Bronchial epithelial cell (primary cell): ENCODE measurements at regions not wholly inside any gene's neighbourhood (a gene's known extent, or its start where the extent isn't known, plus 50 kb on each side); places are given as distances from the start of the nearest gene placed in this dataset.

Source experiments
- DNase-seq: peaks from one replicate; pipeline ENCODE4 v3.0.0-alpha.2; 2010; ENCODE audit warnings: low read depth
- FAIRE-seq: peaks from 2 replicates; lab custom pipeline; 2011; peaks lifted over from hg19 to GRCh38; lab: Jason Lieb, UNC
- H3K27me3 ChIP-seq: 2 replicates; pipeline ENCODE4 v1.5.1; 2011; ENCODE audit warnings: low read length; ENCODE audit not compliant: control insufficient read depth, insufficient read depth
- H3K36me3 ChIP-seq: 2 replicates; pipeline ENCODE4 v1.5.1; 2011; ENCODE audit warnings: low read length; ENCODE audit not compliant: control insufficient read depth, insufficient read depth
- H3K4me3 ChIP-seq: 2 replicates; pipeline ENCODE4 v1.5.1; 2011; ENCODE audit warnings: mild to moderate bottlenecking, low read depth, low read length, control low read depth
- CTCF ChIP-seq: IDR thresholded peaks from 2 replicates; pipeline ENCODE4 v1.5.1; 2011; ENCODE audit warnings: mild to moderate bottlenecking, moderate library complexity, low read length, control low read depth, inconsistent platforms; ENCODE audit not compliant: insufficient read depth, severe bottlenecking

GRCh38 chr3:150293401-150294001 is 114.6 kb upstream of the TSC22D2 start:
- Histone ChIP-seq H3K4me3 (no peak overlapping the region), H3K36me3 (no peaks in the 10 kb centered on the region), H3K27me3 (no peaks in the 10 kb centered on the region)
- no peak for FAIRE-seq
- DNase-seq: peak; percentile 35
- TF ChIP-seq CTCF: no peak

GRCh38 chr3:150292891-150293290 is 115.2 kb upstream of the TSC22D2 start:
- TF ChIP-seq CTCF: no peak
- DNase-seq (no peak), FAIRE-seq (no peak)
- no peaks in the 10 kb centered on the region for H3K36me3 ChIP-seq
- H3K27me3 ChIP-seq: no peaks in the 10 kb centered on the region
- H3K4me3 ChIP-seq: no peak overlapping the region

GRCh38 chr3:150291515-150291914 is 116.6 kb upstream of the TSC22D2 start:
- FAIRE-seq: no peak

GRCh38 chr3:150286390-150287147 is 121.5 kb upstream of the TSC22D2 start:
- Histone ChIP-seq H3K27me3 (no peaks in the 10 kb centered on the region), H3K36me3 (no peaks in the 10 kb centered on the region), H3K4me3 (no peak overlapping the region)
- peak; percentile 74 for DNase-seq
- no peak for FAIRE-seq
- TF ChIP-seq CTCF: peak; percentile 63

More at GRCh38 chr3:150291515-150291914, 116.6 kb upstream of the TSC22D2 start:
- DNase-seq: no peak
- H3K27me3 ChIP-seq: no peaks in the 10 kb centered on the region
- H3K4me3 ChIP-seq: no peak overlapping the region
- no peaks in the 10 kb centered on the region for H3K36me3 ChIP-seq
- no peak for TF ChIP-seq CTCF

- FAIRE-seq (no peak), DNase-seq (no peak)
- TF ChIP-seq CTCF: no peak
Observed at GRCh38 chr3:150285601-150286000, 122.5 kb upstream of the TSC22D2 start.

More at GRCh38 chr3:150285601-150286000, 122.5 kb upstream of the TSC22D2 start:
- Histone ChIP-seq H3K4me3 (no peak overlapping the region), H3K27me3 (no peaks in the 10 kb centered on the region), H3K36me3 (no peaks in the 10 kb centered on the region)
